ENCODE measurements at regions not wholly inside any gene's neighbourhood (a gene's known extent, or its start where the extent isn't known, plus 50 kb on each side); places are given as distances from the start of the nearest gene placed in this dataset.

DNA sequence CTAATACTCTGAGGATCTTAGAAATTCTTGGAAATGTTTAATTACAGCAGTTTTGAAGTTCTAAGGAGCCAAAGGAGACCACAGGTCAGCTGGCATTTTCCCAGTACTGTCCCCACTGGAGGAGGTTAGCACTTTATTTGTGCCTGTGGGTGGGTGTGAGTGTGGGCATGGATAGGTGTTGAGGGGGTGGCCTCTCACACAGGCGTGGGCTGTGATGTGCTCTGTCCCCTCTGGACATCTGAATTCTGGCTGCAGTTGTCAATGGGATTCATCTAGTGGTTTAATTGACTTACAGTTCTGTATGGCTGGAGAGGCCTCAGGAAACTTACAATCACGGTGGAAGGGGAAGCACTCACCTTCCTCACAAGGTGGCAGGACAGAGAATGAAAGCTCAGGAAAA, 135.4 kb upstream of the NAMPT start:
- no peak for DNase-seq (ENCODE audit: low spot score)
- Histone ChIP-seq H3K36me3 (no peaks in the 10 kb centered on the region), H3K27me3 (replicated peaks; ENCODE audit: insufficient read depth) (no peaks in the 10 kb centered on the region), H3K4me3 (no peak overlapping the region), H3K4me1 (ENCODE audit: control insufficient read depth in 1 of 2, low read depth in 2 of 2) (peaks cover 20 to 28% of the 10 kb centered on the region in 2 donors), H3K27ac (no peak overlapping the region), H3K9me3 (peaks cover 7% of the 10 kb centered on the region)
- no peak for ATAC-seq (ENCODE audit: insufficient number of reproducible peaks, low FRiP score, low read depth)
- TF ChIP-seq, protein P1, sequence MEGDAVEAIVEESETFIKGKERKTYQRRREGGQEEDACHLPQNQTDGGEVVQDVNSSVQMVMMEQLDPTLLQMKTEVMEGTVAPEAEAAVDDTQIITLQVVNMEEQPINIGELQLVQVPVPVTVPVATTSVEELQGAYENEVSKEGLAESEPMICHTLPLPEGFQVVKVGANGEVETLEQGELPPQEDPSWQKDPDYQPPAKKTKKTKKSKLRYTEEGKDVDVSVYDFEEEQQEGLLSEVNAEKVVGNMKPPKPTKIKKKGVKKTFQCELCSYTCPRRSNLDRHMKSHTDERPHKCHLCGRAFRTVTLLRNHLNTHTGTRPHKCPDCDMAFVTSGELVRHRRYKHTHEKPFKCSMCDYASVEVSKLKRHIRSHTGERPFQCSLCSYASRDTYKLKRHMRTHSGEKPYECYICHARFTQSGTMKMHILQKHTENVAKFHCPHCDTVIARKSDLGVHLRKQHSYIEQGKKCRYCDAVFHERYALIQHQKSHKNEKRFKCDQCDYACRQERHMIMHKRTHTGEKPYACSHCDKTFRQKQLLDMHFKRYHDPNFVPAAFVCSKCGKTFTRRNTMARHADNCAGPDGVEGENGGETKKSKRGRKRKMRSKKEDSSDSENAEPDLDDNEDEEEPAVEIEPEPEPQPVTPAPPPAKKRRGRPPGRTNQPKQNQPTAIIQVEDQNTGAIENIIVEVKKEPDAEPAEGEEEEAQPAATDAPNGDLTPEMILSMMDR (IDR thresholded peaks at IDR 0.05), result no peak

DNA sequence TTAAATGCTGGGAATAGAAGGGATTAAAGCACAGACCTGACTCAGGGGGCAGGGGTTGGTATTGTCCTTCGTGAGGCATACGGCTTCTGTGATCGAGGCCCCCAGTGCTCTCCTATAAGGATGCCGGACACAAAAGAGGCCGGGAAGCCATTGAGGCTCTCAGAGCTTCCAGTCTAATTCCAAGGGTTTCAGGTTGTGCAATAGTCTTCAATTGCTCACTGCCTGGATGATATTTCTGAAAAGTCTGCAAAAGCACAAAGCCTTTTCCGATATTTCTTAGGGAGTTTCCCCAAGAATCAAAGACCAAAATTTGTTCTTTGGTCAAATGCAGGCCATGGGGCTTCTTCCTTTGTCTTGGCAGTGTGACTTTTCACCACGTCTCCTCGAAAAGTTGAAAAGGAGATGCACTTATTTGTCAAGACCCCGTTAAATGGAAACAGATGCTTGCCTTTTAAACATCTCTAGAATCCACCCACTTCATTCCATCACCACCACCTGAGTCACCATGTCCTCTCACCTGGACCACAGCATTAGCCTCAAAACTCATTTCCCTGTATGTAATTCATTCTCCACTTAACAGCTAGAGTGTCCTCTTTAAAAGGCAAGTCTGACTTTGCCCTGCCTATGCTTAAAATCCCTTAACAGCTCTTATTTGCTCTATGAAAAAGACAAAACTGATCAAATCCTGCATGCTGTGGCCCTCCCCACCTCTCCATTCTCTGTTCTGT, 134.8 kb upstream of the NAMPT start:
- Histone ChIP-seq H3K4me1 (ENCODE audit: control insufficient read depth in 1 of 2, low read depth in 2 of 2) (peaks cover 17 to 28% of the 10 kb centered on the region in 2 donors), H3K27ac (no peak overlapping the region), H3K9me3 (peaks cover 7% of the 10 kb centered on the region), H3K4me3 (no peak overlapping the region), H3K27me3 (replicated peaks; ENCODE audit: insufficient read depth) (no peaks in the 10 kb centered on the region), H3K36me3 (no peaks in the 10 kb centered on the region)
- no peak for ATAC-seq (ENCODE audit: insufficient number of reproducible peaks, low FRiP score, low read depth)
- DNase-seq (ENCODE audit: low spot score), result no peak
- TF ChIP-seq, protein P1 (IDR thresholded peaks at IDR 0.05), result no peak

DNA sequence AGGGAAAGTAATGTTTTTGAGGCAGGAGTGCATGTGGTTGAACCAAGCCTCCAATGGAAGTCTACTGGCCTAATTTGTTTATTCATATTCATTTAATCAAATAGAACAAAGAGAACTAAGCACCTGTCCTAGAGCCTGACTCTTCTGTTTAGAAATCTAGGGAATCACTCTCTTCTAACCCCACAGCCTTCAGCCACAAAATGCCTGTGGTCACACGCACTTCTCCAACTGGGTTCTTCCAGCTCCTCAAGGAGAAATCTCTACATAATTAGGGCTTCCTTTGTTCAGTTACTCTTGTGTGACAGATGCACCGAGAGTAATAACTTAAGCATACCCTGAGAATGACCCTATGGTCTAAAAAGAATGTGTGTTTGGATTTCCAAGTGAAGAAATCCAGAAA, 133.7 kb upstream of the NAMPT start:
- ATAC-seq (ENCODE audit: insufficient number of reproducible peaks, low FRiP score, low read depth), result no peak
- Histone ChIP-seq H3K27me3 (replicated peaks; ENCODE audit: insufficient read depth) (no peaks in the 10 kb centered on the region), H3K9me3 (peaks cover 7% of the 10 kb centered on the region), H3K4me1 (ENCODE audit: control insufficient read depth in 1 of 2, low read depth in 2 of 2) (peaks cover 11 to 22% of the 10 kb centered on the region in 2 donors), H3K4me3 (no peak overlapping the region), H3K27ac (no peak overlapping the region), H3K36me3 (no peaks in the 10 kb centered on the region)
- DNase-seq (ENCODE audit: low spot score), result no peak
- TF ChIP-seq, protein P1 (IDR thresholded peaks at IDR 0.05), result no peak

DNA sequence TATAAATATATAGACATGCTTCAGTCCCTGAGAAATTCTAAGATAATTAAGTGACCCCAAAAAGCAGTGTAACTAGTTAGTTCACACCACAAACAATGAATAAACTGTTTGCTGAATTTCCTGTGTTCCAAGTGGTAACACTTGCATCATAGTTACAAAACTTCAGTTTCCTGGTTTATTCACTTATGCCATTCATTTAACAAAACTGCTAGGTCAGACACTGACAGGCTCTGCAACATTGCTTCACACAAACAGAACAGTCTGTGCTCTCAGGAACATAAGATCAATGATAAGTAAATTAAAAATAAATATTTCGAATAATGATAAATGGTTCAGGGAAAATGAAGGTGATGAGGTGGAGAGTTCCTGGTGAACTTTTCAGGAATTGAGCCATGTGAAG, 133.3 kb upstream of the NAMPT start:
- H3K4me1 ChIP-seq (ENCODE audit: control insufficient read depth in 1 of 2, low read depth in 2 of 2), result peaks cover 11 to 26% of the 10 kb centered on the region in 2 donors

DNA sequence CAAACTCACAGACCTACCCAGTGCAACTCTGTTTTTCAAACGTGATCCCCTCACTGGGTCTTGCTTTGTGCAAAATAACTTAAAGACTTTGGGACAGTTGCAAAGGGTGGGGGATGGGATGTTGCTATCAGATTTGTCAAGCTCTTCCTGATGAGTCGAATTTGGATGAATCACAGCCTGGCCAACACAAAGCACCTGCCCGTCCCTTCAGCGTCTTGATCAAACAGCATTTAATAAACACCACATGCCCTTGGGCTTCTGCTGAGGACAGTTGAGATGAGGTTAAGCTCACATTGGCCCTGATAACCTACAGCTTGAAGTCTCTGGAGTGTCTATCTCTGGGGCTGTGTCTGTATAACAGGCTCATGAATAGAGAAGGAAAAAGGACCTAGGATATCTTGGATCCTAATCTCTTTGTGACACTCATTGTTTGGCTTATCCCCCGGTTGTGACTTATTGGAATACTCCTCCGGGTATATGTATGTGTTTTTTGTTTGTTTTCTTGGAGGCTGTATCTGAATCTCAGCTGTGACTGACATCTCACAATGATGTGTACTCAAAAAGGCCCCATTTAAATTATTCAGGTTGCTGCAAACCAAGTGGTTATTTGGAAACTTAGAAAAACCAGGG, 132.6 kb upstream of the NAMPT start:
- ATAC-seq (ENCODE audit: insufficient number of reproducible peaks, low FRiP score, low read depth), result no peak
- Histone ChIP-seq H3K4me3 (no peak overlapping the region), H3K4me1 (ENCODE audit: control insufficient read depth in 1 of 2, low read depth in 2 of 2) (peaks cover 11 to 27% of the 10 kb centered on the region in 2 donors), H3K36me3 (no peaks in the 10 kb centered on the region), H3K27me3 (replicated peaks; ENCODE audit: insufficient read depth) (no peaks in the 10 kb centered on the region), H3K27ac (no peak overlapping the region), H3K9me3 (peaks cover 7% of the 10 kb centered on the region)
- TF ChIP-seq, protein P1 (IDR thresholded peaks at IDR 0.05), result no peak
- no peak for DNase-seq (ENCODE audit: low spot score)

More for the DNA sequence above, 133.3 kb upstream of the NAMPT start:
- DNase-seq (ENCODE audit: low spot score), result no peak
- Histone ChIP-seq H3K9me3 (peaks cover 7% of the 10 kb centered on the region), H3K27me3 (replicated peaks; ENCODE audit: insufficient read depth) (no peaks in the 10 kb centered on the region), H3K36me3 (no peaks in the 10 kb centered on the region), H3K27ac (no peak overlapping the region), H3K4me3 (no peak overlapping the region)
- peak; percentile 32 for ATAC-seq (ENCODE audit: insufficient number of reproducible peaks, low FRiP score, low read depth)
- TF ChIP-seq, protein P1 (IDR thresholded peaks at IDR 0.05), result no peak

Measured in thoracic aorta (tissue), 2 donors.